K562 (cell line): ENCODE measurements at regions not wholly inside any gene's neighbourhood (a gene's known extent, or its start where the extent isn't known, plus 50 kb on each side); places are given as distances from the start of the nearest gene placed in this dataset.

ENCODE experiments used
- ATAC-seq: fragments of 200-7000 bp; cut with Tn5 transposase; 3 replicates; pipeline ENCODE4 v1.9.1; 2020; ENCODE audit warnings: moderate library complexity
- BruUV-seq: library from RNA; stranded (reverse); fragments of 400-500 nt; replicated peaks from 2 replicates; lab custom pipeline; 2021; lab: Mats Ljungman, UMichigan
- CTCF ChIA-PET: fragments of 300-600 bp; formaldehyde crosslinking; extraction: SDS; loops from one replicate; lab custom pipeline; 2021; ENCODE audit warnings: low intra/inter-chr PET ratio; lab: Yijun Ruan, JAX
- POLR2A ChIA-PET: fragments of 300-600, 350-650 bp; sonication (Branson Sonifier 250); formaldehyde crosslinking; extraction: SDS; loops from one replicate; lab custom pipeline; 2021; ENCODE audit warnings: antibody characterized with exemption, inconsistent platforms; lab: Yijun Ruan, JAX
- DNase-seq, 4 experiments: peaks; one replicate each; pipeline versions ENCODE4 v3.0.0 to v3.0.0-alpha.2; 2011 to 2018; ENCODE audit warnings: low spot score in 3 of 4, mixed read lengths in 3 of 4; ENCODE audit errors: extremely low read depth in 1 of 4
- FAIRE-seq: peaks from 2 replicates; lab custom pipeline; 2011; peaks lifted over from hg19 to GRCh38; lab: Jason Lieb, UNC
- H2AFZ ChIP-seq: 2 replicates; pipeline ENCODE4 v1.6.0; 2011; ENCODE audit warnings: low read depth, low read length, control low read depth, inconsistent platforms
- H3K27ac ChIP-seq: fragments of 200-600 bp; 3 replicates; pipeline ENCODE4 v1.8.0; 2011; ENCODE audit warnings: low read depth, mild to moderate bottlenecking, control low read depth, inconsistent platforms, low read length, moderate library complexity, mixed read lengths; ENCODE audit errors: extremely low read depth
- H3K27me3 ChIP-seq, 2 experiments: fragments of 300-600 bp in 1 of 2; 2 replicates in 1 of 2; 3 replicates in 1 of 2; pipeline versions ENCODE4 v1.6.0 to v1.8.0; 2011; ENCODE audit warnings: inconsistent platforms in 2 of 2, low read length in 2 of 2, mild to moderate bottlenecking in 1 of 2, mixed read lengths in 1 of 2, moderate library complexity in 1 of 2; ENCODE audit not compliant: control insufficient read depth in 2 of 2, insufficient read depth in 2 of 2
- H3K36me3 ChIP-seq: fragments of 300-600 bp; 3 replicates; pipeline ENCODE4 v1.8.0; 2011; ENCODE audit warnings: mild to moderate bottlenecking, low read length, inconsistent platforms; ENCODE audit not compliant: control insufficient read depth, insufficient read depth
- H3K4me1 ChIP-seq, 2 experiments: fragments of 200-600 bp in 1 of 2; replicated peaks in 1 of 2; 2 replicates in 1 of 2; 3 replicates in 1 of 2; pipeline versions ENCODE4 v1.5.1 to v1.8.0; 2011; ENCODE audit warnings: inconsistent platforms in 2 of 2, low read length in 2 of 2, mild to moderate bottlenecking in 1 of 2, mixed read lengths in 1 of 2, moderate library complexity in 1 of 2; ENCODE audit not compliant: control insufficient read depth in 2 of 2, insufficient read depth in 2 of 2
- H3K4me2 ChIP-seq: 2 replicates; pipeline ENCODE4 v1.6.1; 2011; ENCODE audit warnings: low read length, control low read depth, inconsistent platforms, mixed read lengths; ENCODE audit not compliant: insufficient read depth
- H3K4me3 ChIP-seq: fragments of 200-600 bp; sonication (generic), shearing (Covaris generic); 2 replicates; pipeline ENCODE4 v1.5.1; 2016; ENCODE audit warnings: control low read depth, inconsistent platforms
- H3K79me2 ChIP-seq: fragments of 200-600 bp; 3 replicates; pipeline ENCODE4 v1.8.0; 2011; ENCODE audit warnings: low read length, inconsistent platforms; ENCODE audit not compliant: control insufficient read depth, insufficient read depth
- H3K9ac ChIP-seq, 2 experiments: 2 replicates each; pipeline versions ENCODE4 v1.6.0 to v1.6.1; 2011; ENCODE audit warnings: low read depth in 2 of 2, low read length in 2 of 2, control low read depth in 1 of 2, inconsistent platforms in 1 of 2, mild to moderate bottlenecking in 1 of 2, mixed read lengths in 1 of 2; ENCODE audit not compliant: insufficient read depth in 1 of 2
- H3K9me1 ChIP-seq: one replicate; pipeline ENCODE4 v1.6.0; 2011; ENCODE audit warnings: inconsistent platforms, mild to moderate bottlenecking, low read length, moderate library complexity; ENCODE audit not compliant: control insufficient read depth, insufficient read depth
- H3K9me3 ChIP-seq: replicated peaks from 2 replicates; pipeline ENCODE4 v1.5.1; 2011; ENCODE audit warnings: low read depth, low read length, inconsistent platforms; ENCODE audit not compliant: control insufficient read depth, insufficient read depth
- H4K20me1 ChIP-seq: replicated peaks from 2 replicates; pipeline ENCODE4 v1.6.1; 2011; ENCODE audit warnings: low read length, inconsistent platforms, mixed read lengths; ENCODE audit not compliant: control insufficient read depth, insufficient read depth
- BRF2 ChIP-seq: IDR thresholded peaks from 3 replicates; pipeline ENCODE4 v1.6.1; 2011; ENCODE audit warnings: borderline replicate concordance, mild to moderate bottlenecking; ENCODE audit not compliant: insufficient read length, insufficient read depth
- CBX2 ChIP-seq: fragments of 200-600 bp; sonication (generic); IDR thresholded peaks from one replicate; pipeline ENCODE4 v1.6.1; 2012; ENCODE audit warnings: mild to moderate bottlenecking, low read length, inconsistent platforms; ENCODE audit not compliant: insufficient read depth, poor library complexity, severe bottlenecking
- CTBP1 ChIP-seq: fragments of 450-650 bp; IDR thresholded peaks from 2 replicates; pipeline ENCODE4 v1.6.1; 2016; ENCODE audit warnings: borderline replicate concordance
- JUND ChIP-seq, 2 experiments: IDR thresholded peaks; 2 replicates in 1 of 2; 3 replicates in 1 of 2; pipeline ENCODE4 v1.6.1; 2011; ENCODE audit warnings: borderline replicate concordance in 2 of 2, low read depth in 2 of 2, low read length in 2 of 2, improper control_type of control experiment in 1 of 2, missing biosample characterization in 1 of 2, missing genetic modification characterization in 1 of 2, missing genetic modification reagents in 1 of 2
- NFIX ChIP-seq: fragments of 250-450 bp; sonication (Bioruptor Pico); IDR thresholded peaks from 2 replicates; pipeline ENCODE4 v1.4.0; 2020; ENCODE audit warnings: low read depth, mild to moderate bottlenecking, moderate library complexity
- PHB ChIP-seq: fragments of 250-450 bp; sonication (Bioruptor Pico); IDR thresholded peaks from 2 replicates; pipeline ENCODE4 v1.5.0; 2021
- RB1 ChIP-seq: fragments of 450-650 bp; IDR thresholded peaks from 2 replicates; pipeline ENCODE4 v1.6.1; 2017; ENCODE audit warnings: low read depth, mild to moderate bottlenecking
- RBM25 ChIP-seq: fragments of 200-400 bp; formaldehyde crosslinking; IDR thresholded peaks from 2 replicates; pipeline ENCODE4 v1.6.1; 2018; ENCODE audit warnings: low read length, low read depth, moderate library complexity; ENCODE audit not compliant: severe bottlenecking
- RFX1 ChIP-seq: fragments of 450-650 bp; IDR thresholded peaks from 2 replicates; pipeline ENCODE4 v1.6.1; 2016; ENCODE audit warnings: mild to moderate bottlenecking, moderate library complexity
- SMARCA5 ChIP-seq: fragments of 450-650 bp; IDR thresholded peaks from 2 replicates; pipeline ENCODE4 v1.6.1; 2016
- SRSF1 ChIP-seq: fragments of 200-400 bp; formaldehyde crosslinking; IDR thresholded peaks from 2 replicates; pipeline ENCODE4 v1.6.1; 2017; ENCODE audit warnings: mild to moderate bottlenecking, low read depth, low read length, moderate library complexity
- TEAD1 ChIP-seq, 2 experiments: fragments of 450-650 bp in 1 of 2; sonication (generic) in 1 of 2; formaldehyde crosslinking; IDR thresholded peaks; 2 replicates each; pipeline versions ENCODE4 v1.4.0 to v1.8.0; 2020 to 2022; ENCODE audit warnings: mild to moderate bottlenecking in 2 of 2, missing genetic modification reagents in 1 of 2
- TEAD4 ChIP-seq, 2 experiments: sonication (generic) in 1 of 2; formaldehyde crosslinking in 1 of 2; IDR thresholded peaks; 2 replicates each; pipeline versions ENCODE4 v1.6.1 to v1.8.0; 2012 to 2022; ENCODE audit warnings: borderline replicate concordance in 1 of 2, inconsistent platforms in 1 of 2, low read length in 1 of 2, mild to moderate bottlenecking in 1 of 2, missing genetic modification reagents in 1 of 2
- ZFX ChIP-seq: sonication (generic); formaldehyde crosslinking; IDR thresholded peaks from 2 replicates; pipeline ENCODE4 v1.8.0; 2022; ENCODE audit warnings: mild to moderate bottlenecking, missing genetic modification reagents, moderate library complexity
- ZNF696 ChIP-seq: fragments of 250-450 bp; sonication (Bioruptor Pico); conservative IDR thresholded peaks from 2 replicates; pipeline ENCODE4 v1.4.0; 2020; ENCODE audit warnings: mild to moderate bottlenecking, moderate library complexity
- WGBS: fragments of 100-300 bp; shearing (Covaris generic); methylation state at CpG from one replicate; pipeline ENCODE4 v1.1.6; 2016; ENCODE audit warnings: low coverage, mixed read lengths; ENCODE audit not compliant: insufficient coverage; ENCODE audit errors: missing lambda C conversion rate; 5-methylcytosine and 5-hydroxymethylcytosine counted together
- in situ Hi-C: fragments of 300-500 bp; cut with MboI; formaldehyde crosslinking; loops from 4 replicates; pipeline ENCODE4 v1.15.0; 2018; ENCODE audit warnings: inconsistent platforms, mixed read lengths
- intact Hi-C: fragments of 100-400 bp; cut with micrococcal nuclease; formaldehyde crosslinking; loops from 2 replicates; pipeline ENCODE4 v1.14.2; 2022
- TF ChIP-seq, protein P1 (sequence below): sonication (generic); formaldehyde crosslinking; IDR thresholded peaks from 2 replicates; pipeline ENCODE4 v1.8.1; 2023; ENCODE audit warnings: mild to moderate bottlenecking, missing genetic modification reagents
- TF ChIP-seq, protein P2 (sequence below): conservative IDR thresholded peaks from 2 replicates; pipeline ENCODE4 v1.6.1; 2011; ENCODE audit warnings: low read depth, mild to moderate bottlenecking, low read length; ENCODE audit not compliant: control insufficient read depth

- Histone ChIP-seq H3K4me1 (no peaks in the 10 kb centered on the region), H3K9ac (no peak overlapping the region), H3K27me3 (no peaks in the 10 kb centered on the region), H3K36me3 (no peaks in the 10 kb centered on the region), H4K20me1 (no peaks in the 10 kb centered on the region), H3K79me2 (no peaks in the 10 kb centered on the region), H3K9me3 (no peaks in the 10 kb centered on the region), H3K4me3 (no peak overlapping the region), H3K4me2 (no peak overlapping the region), H3K27ac (no peak overlapping the region), H2AFZ (no peak overlapping the region), H3K9me1 (no peaks in the 10 kb centered on the region)
- in situ Hi-C loops (no loop called here), intact Hi-C loops (no loop called here)
- ChIA-PET CTCF (no interaction called here), POLR2A (no interaction called here)
- no peak for DNase-seq
- no peak for ATAC-seq
- 0% methylated on average over 2 of the region's 2 CpGs for WGBS
- FAIRE-seq, result no peak
- BruUV-seq, result no TSS peak
- no peak for TF ChIP-seq PHB (CRISPR knock-in tag)
- no peak for TF ChIP-seq RFX1
- TF ChIP-seq SRSF1, result no peak
- no peak for TF ChIP-seq BRF2
- TF ChIP-seq, protein P1, sequence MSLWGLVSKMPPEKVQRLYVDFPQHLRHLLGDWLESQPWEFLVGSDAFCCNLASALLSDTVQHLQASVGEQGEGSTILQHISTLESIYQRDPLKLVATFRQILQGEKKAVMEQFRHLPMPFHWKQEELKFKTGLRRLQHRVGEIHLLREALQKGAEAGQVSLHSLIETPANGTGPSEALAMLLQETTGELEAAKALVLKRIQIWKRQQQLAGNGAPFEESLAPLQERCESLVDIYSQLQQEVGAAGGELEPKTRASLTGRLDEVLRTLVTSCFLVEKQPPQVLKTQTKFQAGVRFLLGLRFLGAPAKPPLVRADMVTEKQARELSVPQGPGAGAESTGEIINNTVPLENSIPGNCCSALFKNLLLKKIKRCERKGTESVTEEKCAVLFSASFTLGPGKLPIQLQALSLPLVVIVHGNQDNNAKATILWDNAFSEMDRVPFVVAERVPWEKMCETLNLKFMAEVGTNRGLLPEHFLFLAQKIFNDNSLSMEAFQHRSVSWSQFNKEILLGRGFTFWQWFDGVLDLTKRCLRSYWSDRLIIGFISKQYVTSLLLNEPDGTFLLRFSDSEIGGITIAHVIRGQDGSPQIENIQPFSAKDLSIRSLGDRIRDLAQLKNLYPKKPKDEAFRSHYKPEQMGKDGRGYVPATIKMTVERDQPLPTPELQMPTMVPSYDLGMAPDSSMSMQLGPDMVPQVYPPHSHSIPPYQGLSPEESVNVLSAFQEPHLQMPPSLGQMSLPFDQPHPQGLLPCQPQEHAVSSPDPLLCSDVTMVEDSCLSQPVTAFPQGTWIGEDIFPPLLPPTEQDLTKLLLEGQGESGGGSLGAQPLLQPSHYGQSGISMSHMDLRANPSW (CRISPR knock-in tag), result no peak
- no peak for TF ChIP-seq CTBP1
- no peak for TF ChIP-seq SMARCA5
- no peak for TF ChIP-seq RB1
- no peak for TF ChIP-seq TEAD4 (IDR thresholded peaks at IDR 0.05; ENCODE audit: low read length)
- TF ChIP-seq TEAD4 (CRISPR knock-in tag; IDR thresholded peaks at IDR 0.05; ENCODE audit: borderline replicate concordance), result no peak
- TF ChIP-seq JUND (IDR thresholded peaks at IDR 0.05; ENCODE audit: borderline replicate concordance, low read depth, low read length), result no peak
- no peak for TF ChIP-seq JUND (tag; IDR thresholded peaks at IDR 0.05; ENCODE audit: borderline replicate concordance, low read depth, low read length)
- no peak for TF ChIP-seq NFIX (CRISPR knock-in tag)
- TF ChIP-seq, protein P2, sequence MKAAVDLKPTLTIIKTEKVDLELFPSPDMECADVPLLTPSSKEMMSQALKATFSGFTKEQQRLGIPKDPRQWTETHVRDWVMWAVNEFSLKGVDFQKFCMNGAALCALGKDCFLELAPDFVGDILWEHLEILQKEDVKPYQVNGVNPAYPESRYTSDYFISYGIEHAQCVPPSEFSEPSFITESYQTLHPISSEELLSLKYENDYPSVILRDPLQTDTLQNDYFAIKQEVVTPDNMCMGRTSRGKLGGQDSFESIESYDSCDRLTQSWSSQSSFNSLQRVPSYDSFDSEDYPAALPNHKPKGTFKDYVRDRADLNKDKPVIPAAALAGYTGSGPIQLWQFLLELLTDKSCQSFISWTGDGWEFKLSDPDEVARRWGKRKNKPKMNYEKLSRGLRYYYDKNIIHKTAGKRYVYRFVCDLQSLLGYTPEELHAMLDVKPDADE, result no peak
- TF ChIP-seq ZFX (CRISPR knock-in tag), result no peak
- no peak for TF ChIP-seq ZNF696 (CRISPR knock-in tag)
- TF ChIP-seq RBM25, result no peak
- no peak for TF ChIP-seq TEAD1 (CRISPR knock-in tag; IDR thresholded peaks at IDR 0.05)
- no peak for TF ChIP-seq CBX2
Observed at GRCh38 chr4:162237676-162238075, 73.9 kb upstream of the FSTL5 start.
